H9 (cell line): ENCODE measurements at regions not wholly inside any gene's neighbourhood (a gene's known extent, or its start where the extent isn't known, plus 50 kb on each side); places are given as distances from the start of the nearest gene placed in this dataset.

Experiments
- DNase-seq: peaks from one replicate; pipeline ENCODE4 v3.0.0-alpha.2; 2017
- H2AFZ ChIP-seq: one replicate; pipeline ENCODE4 v1.6.1; 2013; ENCODE audit warnings: mild to moderate bottlenecking, low read length, control low read depth, moderate library complexity
- H2AK5ac ChIP-seq: 2 replicates; pipeline ENCODE4 v1.6.1; 2013; ENCODE audit warnings: low read length, control low read depth, mixed read lengths; ENCODE audit not compliant: insufficient read length
- H2BK120ac ChIP-seq: one replicate; pipeline ENCODE4 v1.6.1; 2013; ENCODE audit warnings: low read depth, mild to moderate bottlenecking, low read length, control low read depth, inconsistent platforms; ENCODE audit not compliant: poor library complexity, severe bottlenecking
- H2BK12ac ChIP-seq: 2 replicates; pipeline ENCODE4 v1.6.1; 2013; ENCODE audit warnings: low read length, control low read depth, mixed read lengths, low read depth; ENCODE audit not compliant: insufficient read length
- H2BK15ac ChIP-seq: 2 replicates; pipeline ENCODE4 v1.6.1; 2013; ENCODE audit warnings: low read depth, low read length, control low read depth
- H2BK20ac ChIP-seq: one replicate; pipeline ENCODE4 v1.6.1; 2013; ENCODE audit warnings: low read depth, mild to moderate bottlenecking, low read length, control low read depth, inconsistent platforms; ENCODE audit not compliant: poor library complexity, severe bottlenecking
- H2BK5ac ChIP-seq: 2 replicates; pipeline ENCODE4 v1.6.1; 2013; ENCODE audit warnings: low read length, control low read depth, mixed read lengths; ENCODE audit not compliant: insufficient read length
- H3K14ac ChIP-seq: 2 replicates; pipeline ENCODE4 v1.6.1; 2013; ENCODE audit warnings: low read length, control low read depth; ENCODE audit not compliant: insufficient read depth
- H3K18ac ChIP-seq: 2 replicates; pipeline ENCODE4 v1.6.1; 2013; ENCODE audit warnings: low read depth, mild to moderate bottlenecking, mixed read lengths, low read length, control low read depth; ENCODE audit not compliant: insufficient read length
- H3K23ac ChIP-seq: 2 replicates; pipeline ENCODE4 v1.6.1; 2013; ENCODE audit warnings: low read length, control low read depth, mixed read lengths, low read depth; ENCODE audit not compliant: insufficient read length
- H3K23me2 ChIP-seq: 2 replicates; pipeline ENCODE4 v1.6.1; 2013; ENCODE audit warnings: low read depth, mild to moderate bottlenecking, mixed read lengths, low read length, control low read depth; ENCODE audit not compliant: insufficient read length, poor library complexity, severe bottlenecking
- H3K27ac ChIP-seq: 2 replicates; pipeline ENCODE4 v1.5.1; 2013; ENCODE audit warnings: low read length, control low read depth, mixed read lengths, low read depth; ENCODE audit not compliant: insufficient read length
- H3K27me3 ChIP-seq: 2 replicates; pipeline ENCODE4 v1.6.1; 2013; ENCODE audit warnings: low read length, control low read depth, inconsistent platforms; ENCODE audit not compliant: insufficient read depth
- H3K4ac ChIP-seq: 2 replicates; pipeline ENCODE4 v1.6.1; 2013; ENCODE audit warnings: low read depth, mild to moderate bottlenecking, control low read depth, inconsistent platforms, low read length, moderate library complexity
- H3K4me1 ChIP-seq: 2 replicates; pipeline ENCODE4 v1.6.1; 2013; ENCODE audit warnings: low read length, control low read depth, inconsistent platforms; ENCODE audit not compliant: insufficient read depth
- H3K4me2 ChIP-seq: 2 replicates; pipeline ENCODE4 v1.6.1; 2013; ENCODE audit warnings: low read length, control low read depth, mixed read lengths; ENCODE audit not compliant: insufficient read length, insufficient read depth
- H3K56ac ChIP-seq: 2 replicates; pipeline ENCODE4 v1.6.1; 2013; ENCODE audit warnings: low read depth, mild to moderate bottlenecking, mixed read lengths, low read length, control low read depth; ENCODE audit not compliant: insufficient read length
- H3K79me1 ChIP-seq: 2 replicates; pipeline ENCODE4 v1.6.1; 2013; ENCODE audit warnings: low read depth, mild to moderate bottlenecking, moderate library complexity, low read length, control low read depth, inconsistent platforms; ENCODE audit not compliant: insufficient read depth, poor library complexity, severe bottlenecking
- H3K79me2 ChIP-seq: 2 replicates; pipeline ENCODE4 v1.6.1; 2013; ENCODE audit warnings: low read length, control low read depth, inconsistent platforms; ENCODE audit not compliant: insufficient read depth
- H3K9ac ChIP-seq: 2 replicates; pipeline ENCODE4 v1.6.1; 2013; ENCODE audit warnings: low read length, control low read depth, mixed read lengths; ENCODE audit not compliant: insufficient read length; ENCODE audit errors: extremely low read depth
- H3K9me3 ChIP-seq: one replicate; pipeline ENCODE4 v1.6.1; 2013; ENCODE audit warnings: low read depth, low read length, inconsistent platforms; ENCODE audit not compliant: control insufficient read depth
- H3T11ph ChIP-seq: one replicate; pipeline ENCODE4 v1.6.1; 2013; ENCODE audit warnings: mild to moderate bottlenecking, low read length, control low read depth, inconsistent platforms
- H4K20me1 ChIP-seq: one replicate; pipeline ENCODE4 v1.6.1; 2013; ENCODE audit not compliant: control insufficient read depth, insufficient read length, insufficient read depth
- H4K5ac ChIP-seq: 2 replicates; pipeline ENCODE4 v1.6.1; 2013; ENCODE audit warnings: low read depth, mild to moderate bottlenecking, mixed read lengths, low read length, control low read depth; ENCODE audit not compliant: insufficient read length
- H4K8ac ChIP-seq: replicated peaks from 2 replicates; pipeline ENCODE4 v1.6.1; 2013; ENCODE audit warnings: low read length, control low read depth, mixed read lengths, low read depth; ENCODE audit not compliant: insufficient read length
- H4K91ac ChIP-seq: 2 replicates; pipeline ENCODE4 v1.6.1; 2013; ENCODE audit warnings: low read depth, mild to moderate bottlenecking, moderate library complexity, mixed read lengths, low read length, control low read depth; ENCODE audit not compliant: insufficient read length
- H3K27ac Mint-ChIP-seq, 3 experiments: 2 replicates in 2 of 3; 3 replicates in 1 of 3; pipeline ENCODE4 v1.8.0; 2020 to 2021; ENCODE audit warnings: mixed read lengths in 3 of 3, mild to moderate bottlenecking in 1 of 3, moderate library complexity in 1 of 3
- H3K27me3 Mint-ChIP-seq: 2 replicates; pipeline ENCODE4 v1.8.0; 2021; ENCODE audit warnings: low read depth, mild to moderate bottlenecking, moderate library complexity, mixed read lengths
- H3K36me3 Mint-ChIP-seq, 3 experiments: 2 replicates in 2 of 3; 3 replicates in 1 of 3; pipeline ENCODE4 v1.8.0; 2020 to 2021; ENCODE audit warnings: low read depth in 3 of 3, mixed read lengths in 3 of 3; ENCODE audit not compliant: insufficient read depth in 1 of 3
- H3K4me1 Mint-ChIP-seq, 2 experiments: 2 replicates each; pipeline ENCODE4 v1.8.0; 2020; ENCODE audit warnings: mixed read lengths in 2 of 2
- H3K4me3 Mint-ChIP-seq, 2 experiments: 2 replicates in 1 of 2; 3 replicates in 1 of 2; pipeline ENCODE4 v1.8.0; 2020 to 2021; ENCODE audit warnings: mild to moderate bottlenecking in 2 of 2, mixed read lengths in 2 of 2, moderate library complexity in 1 of 2
- H3K9me3 Mint-ChIP-seq, 2 experiments: 2 replicates in 1 of 2; 3 replicates in 1 of 2; pipeline ENCODE4 v1.8.0; 2020; ENCODE audit warnings: mild to moderate bottlenecking in 2 of 2, mixed read lengths in 2 of 2, moderate library complexity in 1 of 2
- CTCF ChIP-seq: fragments of 200-600 bp; sonication (generic); conservative IDR thresholded peaks from 3 replicates; pipeline ENCODE4 v1.8.0; 2021; ENCODE audit warnings: antibody characterized with exemption, mild to moderate bottlenecking
- WGBS: extraction: QIAGEN DNeasy Blood & Tissue Kit; methylation state at CpG from one replicate; pipeline ENCODE4 v1.1.7; 2013; ENCODE audit warnings: missing lambda C conversion rate, low lambda C conversion rate, mixed read lengths; ENCODE audit not compliant: insufficient read length; ENCODE audit errors: extremely low coverage; 5-methylcytosine and 5-hydroxymethylcytosine counted together

- no peak overlapping the region for H3K27ac ChIP-seq
- Mint-ChIP-seq H3K27ac (no peak overlapping the region), H3K4me3 (no peak overlapping the region), H3K4me1 (peaks cover 3 to 6% of the 10 kb centered on the region in 2 experiments; a peak in 2 of 4 replicates), H3K27me3 (peaks cover 6% of the 10 kb centered on the region), H3K36me3 (peaks cover 0 to 8% (median 5%) of the 10 kb centered on the region in 3 experiments; a peak in 4 of 7 replicates), H3K9me3 (peaks cover 16 to 17% of the 10 kb centered on the region in 2 experiments)
- no CpG with 5 or more reads among the region's 10 CpGs for WGBS
- H2BK15ac ChIP-seq = no peak overlapping the region
- H3K4ac ChIP-seq = no peak overlapping the region
- no peak overlapping the region for H2BK12ac ChIP-seq
- no peak overlapping the region for H2BK120ac ChIP-seq
- H4K5ac ChIP-seq = no peak overlapping the region
- H3K4me1 ChIP-seq = no peaks in the 10 kb centered on the region
- H3K18ac ChIP-seq = no peak overlapping the region
- no peak overlapping the region for H3K4me2 ChIP-seq
- DNase-seq = no peak
- H3K56ac ChIP-seq = no peak overlapping the region
- H3K79me2 ChIP-seq = no peaks in the 10 kb centered on the region
- no peak overlapping the region for H4K8ac ChIP-seq
- no peak overlapping the region for H3K14ac ChIP-seq
- H3K9me3 ChIP-seq = no peaks in the 10 kb centered on the region
- no peak overlapping the region for H3T11ph ChIP-seq
- TF ChIP-seq CTCF = no peak
- no peaks in the 10 kb centered on the region for H3K27me3 ChIP-seq
- H2AK5ac ChIP-seq = no peak overlapping the region
- H4K91ac ChIP-seq = no peak overlapping the region
- no peaks in the 10 kb centered on the region for H3K79me1 ChIP-seq
- no peaks in the 10 kb centered on the region for H3K23me2 ChIP-seq
- H2BK20ac ChIP-seq = no peak overlapping the region
- H3K23ac ChIP-seq = no peak overlapping the region
- no peak overlapping the region for H2BK5ac ChIP-seq
- no peak overlapping the region for H3K9ac ChIP-seq
- no peaks in the 10 kb centered on the region for H4K20me1 ChIP-seq
- H2AFZ ChIP-seq = no peak overlapping the region
Measured at GRCh38 chr10:78190051-78190825, 156.6 kb downstream of the RPS24 start.
